Hypothalamus (tissue), 51 donors: ENCODE measurements at regions not wholly inside any gene's neighbourhood (a gene's known extent, or its start where the extent isn't known, plus 50 kb on each side); places are given as distances from the start of the nearest gene placed in this dataset.
"Not testable (repeated sequence)": the region's sequence is repeated elsewhere in the genome, so short reads cannot be mapped to it uniquely, and the experiment has no call there.

Experiments used
- DNase-seq, 51 donors: peaks; one replicate each; lab custom pipeline; 2025; lab: John Stamatoyannopoulos, UW

GRCh38 chr12:41697161-41697560 is 447.5 kb downstream of the GXYLT1 start:
- DNase-seq: no peak

DNA sequence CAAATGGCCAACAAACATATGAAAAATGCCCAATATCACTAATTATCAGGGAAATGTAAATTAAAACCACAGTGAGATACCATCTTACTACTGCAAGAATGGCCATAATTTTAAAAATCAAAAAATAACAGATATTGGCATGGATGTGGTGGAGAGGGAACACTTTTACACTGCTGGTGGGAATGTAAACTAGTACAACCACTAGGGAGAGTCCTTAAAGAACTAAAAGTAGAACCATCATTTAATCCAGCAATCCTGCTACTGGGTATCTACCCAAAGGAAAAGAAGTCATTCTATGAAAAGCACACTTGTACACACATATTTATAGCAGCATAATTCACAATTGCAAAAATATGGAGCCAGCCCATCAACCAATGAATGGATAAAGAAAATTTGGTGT is 459.7 kb downstream of the GXYLT1 start:
- DNase-seq: no peak

DNA sequence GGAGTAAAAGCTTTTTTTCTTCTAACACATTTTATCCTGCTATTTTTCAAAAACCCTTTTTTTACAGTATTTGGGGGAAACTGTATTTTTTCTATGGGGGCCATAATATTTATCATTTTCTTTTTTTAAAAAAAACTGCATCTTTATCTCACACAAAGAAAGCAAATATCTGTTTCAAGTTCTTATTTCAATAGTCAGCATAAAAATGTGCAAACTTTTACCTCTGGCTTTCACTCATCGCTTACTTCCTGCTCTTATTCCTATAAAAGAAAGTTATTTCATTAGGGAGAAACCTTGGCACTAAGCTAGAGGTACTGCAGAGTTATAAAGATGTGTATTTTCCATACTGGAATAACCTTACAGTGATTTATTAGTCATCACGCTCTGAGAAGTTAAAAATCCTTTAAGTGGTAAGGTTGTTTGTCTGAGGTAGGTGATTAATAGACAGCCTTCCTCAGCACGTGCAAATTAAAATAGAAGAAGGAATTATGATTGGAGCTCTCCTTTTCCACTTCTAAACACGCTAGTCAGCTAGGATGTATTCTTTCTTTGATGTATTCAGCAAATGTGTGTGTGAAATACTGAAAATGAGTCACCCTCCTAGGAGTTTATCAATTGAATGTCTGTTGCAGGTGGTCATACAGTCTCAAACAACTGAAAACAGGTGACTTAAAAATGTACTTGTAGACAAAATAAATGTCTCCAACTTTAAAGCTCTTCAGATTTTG is 461.0 kb downstream of the GXYLT1 start:
- no peak for DNase-seq

DNA sequence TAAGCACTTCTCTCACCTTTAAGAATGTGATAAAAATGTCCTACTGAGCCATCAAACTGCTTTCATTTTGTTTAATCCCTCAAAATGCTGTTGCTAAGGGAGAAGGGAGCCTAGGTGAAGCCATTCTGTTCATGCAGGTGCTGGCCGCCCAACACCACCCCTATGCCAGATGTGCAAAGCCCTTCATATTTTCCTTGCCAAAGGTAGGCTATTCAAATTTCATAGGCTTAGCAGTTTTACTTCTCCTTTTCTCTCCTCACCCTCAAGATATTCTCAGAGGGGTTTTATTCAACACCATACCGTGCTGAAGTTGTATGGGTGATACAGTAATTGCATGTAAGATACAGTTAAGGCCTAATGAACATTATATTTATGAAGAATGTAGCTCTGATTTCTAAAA is 461.7 kb downstream of the GXYLT1 start:
- no peak for DNase-seq

- no peak for DNase-seq
These were observed 462.8 kb downstream of the GXYLT1 start for GRCh38 chr12:41681898-41682297.

DNA sequence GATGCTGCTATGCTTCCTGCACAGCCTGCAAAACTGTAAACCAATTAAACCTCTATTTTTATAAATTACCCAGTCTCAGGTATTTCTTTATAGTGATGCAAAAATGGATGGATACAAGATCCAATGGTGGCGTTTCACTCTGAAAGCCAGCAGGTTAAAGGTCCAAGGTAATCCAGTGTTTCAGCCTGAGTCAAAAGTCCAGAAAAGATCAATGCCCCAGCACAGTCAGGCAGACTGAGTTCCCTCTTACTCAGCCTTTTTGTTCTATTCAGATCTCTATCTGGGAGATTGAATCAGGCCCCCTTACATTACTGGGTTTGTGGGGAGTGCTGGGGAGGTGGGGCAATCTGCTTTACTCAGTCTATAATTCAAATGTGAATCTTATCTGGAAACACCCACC is 464.5 kb downstream of the GXYLT1 start:
- no peak for DNase-seq

DNA sequence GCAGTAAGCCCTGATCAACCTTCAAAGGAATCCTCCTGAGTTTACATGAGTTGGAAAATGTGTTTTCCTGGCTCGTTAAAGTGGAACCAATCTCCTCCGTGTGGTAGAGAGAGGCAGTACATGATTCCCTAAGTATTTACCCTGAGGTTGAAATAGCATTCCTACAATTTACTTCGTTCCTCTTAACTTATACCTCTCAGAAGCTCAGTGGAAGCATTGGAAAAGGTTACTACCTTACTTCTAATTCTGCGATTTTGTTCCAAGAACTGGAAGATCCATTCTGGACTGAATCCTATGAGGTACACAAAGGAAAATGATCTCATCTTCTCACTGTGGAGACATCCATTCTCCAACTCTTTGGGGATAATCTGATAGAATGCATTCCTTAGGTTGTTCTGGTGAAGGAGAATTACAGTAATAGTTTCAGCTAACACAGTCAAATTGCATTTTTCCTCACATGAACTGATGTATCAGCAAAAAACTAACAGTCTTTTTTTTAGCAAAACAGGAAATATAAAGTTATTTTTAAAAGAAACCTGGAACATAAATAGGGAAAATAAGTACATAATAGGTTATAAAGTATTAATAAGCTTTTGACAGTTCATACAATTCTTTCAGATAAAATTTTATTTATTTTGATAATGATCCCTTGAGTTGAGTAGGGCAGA is 475.6 kb downstream of the PDZRN4 start:
- DNase-seq: no peak

DNA sequence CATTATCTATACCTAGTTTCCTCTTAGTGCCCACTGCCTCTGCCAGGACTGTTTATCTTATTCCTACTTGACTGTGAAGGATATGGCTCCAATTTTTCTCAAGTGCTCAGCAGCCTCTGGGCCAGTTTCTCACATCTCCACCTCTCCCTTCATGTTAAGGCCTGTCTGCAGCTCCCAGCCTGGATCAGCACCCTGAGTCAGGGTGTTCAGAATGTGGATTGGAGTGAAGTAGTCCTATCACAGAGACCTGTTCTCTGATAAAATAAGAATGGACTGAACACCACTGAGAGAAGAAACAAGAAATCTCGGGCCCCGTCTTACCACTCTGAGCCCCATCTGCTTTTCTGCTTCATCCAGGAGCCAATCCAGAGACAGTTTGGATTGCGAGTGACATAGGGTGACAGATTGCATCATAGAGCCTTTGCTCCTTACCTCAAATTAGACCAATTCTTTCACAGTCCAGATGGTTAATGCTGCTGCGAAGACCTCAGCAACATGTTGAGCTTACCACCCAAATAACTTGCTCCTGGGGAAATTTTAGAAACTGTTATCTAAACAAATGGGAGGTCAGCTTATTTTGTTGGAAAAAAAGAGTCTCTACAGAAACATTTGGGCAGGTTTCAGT is 473.1 kb downstream of the PDZRN4 start:
- no peak for DNase-seq

DNA sequence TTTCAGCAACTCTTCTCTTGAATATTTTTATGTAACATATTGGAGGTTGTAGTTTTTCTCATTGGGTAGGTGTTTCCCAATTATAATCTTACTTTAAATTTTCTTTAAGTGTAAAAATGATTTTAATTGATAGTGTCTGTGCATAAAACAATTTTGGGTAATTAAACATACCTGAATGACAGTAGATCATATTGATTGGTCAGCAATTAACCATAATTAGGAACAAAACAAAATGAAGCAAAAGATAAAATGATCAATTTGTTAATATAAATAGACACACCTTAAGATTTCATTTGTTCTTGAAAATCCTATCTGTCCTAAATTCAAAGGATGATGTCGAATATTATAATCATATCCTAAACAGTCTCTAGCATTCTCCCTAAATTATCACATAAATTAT is 468.3 kb downstream of the PDZRN4 start:
- DNase-seq: no peak

DNA sequence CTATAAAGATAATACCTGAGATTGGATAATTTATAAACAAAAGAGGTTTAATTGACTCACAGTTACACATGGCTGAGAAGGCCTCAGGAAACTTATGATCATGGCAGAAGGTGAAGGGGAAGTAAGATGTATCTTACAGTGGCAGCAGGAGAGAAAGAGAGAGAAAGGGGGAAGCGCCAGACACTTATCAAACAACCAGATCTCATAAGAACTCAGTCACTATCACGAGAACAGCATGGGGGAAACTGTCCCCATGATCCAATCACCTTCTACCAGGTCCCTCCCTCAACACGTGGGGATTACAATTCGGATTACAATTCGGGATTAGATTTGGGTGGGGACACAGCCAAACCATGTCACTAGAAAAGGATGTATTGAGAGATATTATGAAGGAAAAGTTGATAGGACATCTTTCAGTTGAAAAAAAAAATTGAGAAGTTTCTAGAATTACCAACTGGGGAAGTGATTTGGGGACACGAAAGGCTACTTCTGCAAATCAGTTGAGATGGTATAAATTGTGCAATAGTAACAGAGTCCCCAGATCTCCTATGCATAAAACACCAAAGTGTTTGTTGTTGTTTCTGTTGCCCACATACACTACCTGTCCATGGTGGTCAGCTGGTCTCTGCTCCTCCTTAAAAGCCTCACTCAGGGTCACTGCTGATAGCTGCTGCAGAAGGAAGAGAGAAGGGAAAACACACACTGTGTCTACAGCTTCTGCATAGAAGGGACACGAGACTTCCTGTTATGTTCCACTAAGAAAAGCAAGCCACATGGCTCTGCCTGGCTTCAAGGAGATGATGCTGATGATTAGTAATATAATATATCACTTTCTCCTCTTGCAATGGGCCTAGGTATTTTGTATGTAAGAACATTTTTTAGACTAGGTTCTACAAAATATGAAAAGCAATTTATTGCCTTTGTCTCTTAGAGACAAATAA is 465.5 kb downstream of the PDZRN4 start:
- DNase-seq: no peak

DNA sequence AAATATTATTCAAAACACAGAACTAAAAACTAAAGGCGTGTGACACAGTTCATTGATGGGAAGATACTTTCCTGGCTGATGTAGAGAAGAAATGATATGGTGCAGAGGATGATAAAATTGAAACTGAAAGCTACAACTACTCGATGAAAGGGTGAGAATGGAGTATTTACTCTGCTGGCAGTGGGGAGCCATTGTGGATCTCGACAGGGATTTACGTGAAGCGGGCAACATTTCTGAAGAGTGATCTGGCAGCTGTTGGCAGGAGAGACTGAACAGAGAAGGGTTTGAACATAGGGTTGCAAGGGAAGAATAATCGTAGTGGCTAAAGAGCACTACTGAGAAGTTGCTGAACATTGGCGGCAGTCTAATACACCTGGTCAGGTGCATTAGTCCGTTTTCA is 464.9 kb downstream of the PDZRN4 start:
- DNase-seq: no peak

- DNase-seq: no peak
These were observed 457.5 kb downstream of the PDZRN4 start for GRCh38 chr12:41645624-41646023.

GRCh38 chr12:41642808-41643207 is 454.7 kb downstream of the PDZRN4 start:
- not testable (repeated sequence) for DNase-seq

DNA sequence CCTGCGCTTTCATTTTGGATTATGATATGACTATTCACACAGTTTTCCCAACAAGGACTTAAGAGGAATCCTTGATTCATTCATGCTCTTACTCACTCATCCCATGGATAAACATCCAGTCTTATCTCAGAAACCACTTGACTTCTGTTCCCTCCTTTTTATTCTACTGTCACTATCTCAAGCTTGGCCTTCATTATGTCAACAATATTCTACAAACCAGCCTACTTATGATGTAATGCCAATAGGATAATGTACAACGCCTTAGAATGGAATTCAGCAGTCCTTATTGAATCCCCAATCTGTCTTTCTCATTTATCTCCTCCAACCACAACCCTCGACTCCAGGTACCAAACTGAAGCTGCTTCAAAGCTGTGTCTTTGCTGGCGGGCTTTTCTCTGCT is 448.5 kb downstream of the PDZRN4 start:
- no peak for DNase-seq

DNA sequence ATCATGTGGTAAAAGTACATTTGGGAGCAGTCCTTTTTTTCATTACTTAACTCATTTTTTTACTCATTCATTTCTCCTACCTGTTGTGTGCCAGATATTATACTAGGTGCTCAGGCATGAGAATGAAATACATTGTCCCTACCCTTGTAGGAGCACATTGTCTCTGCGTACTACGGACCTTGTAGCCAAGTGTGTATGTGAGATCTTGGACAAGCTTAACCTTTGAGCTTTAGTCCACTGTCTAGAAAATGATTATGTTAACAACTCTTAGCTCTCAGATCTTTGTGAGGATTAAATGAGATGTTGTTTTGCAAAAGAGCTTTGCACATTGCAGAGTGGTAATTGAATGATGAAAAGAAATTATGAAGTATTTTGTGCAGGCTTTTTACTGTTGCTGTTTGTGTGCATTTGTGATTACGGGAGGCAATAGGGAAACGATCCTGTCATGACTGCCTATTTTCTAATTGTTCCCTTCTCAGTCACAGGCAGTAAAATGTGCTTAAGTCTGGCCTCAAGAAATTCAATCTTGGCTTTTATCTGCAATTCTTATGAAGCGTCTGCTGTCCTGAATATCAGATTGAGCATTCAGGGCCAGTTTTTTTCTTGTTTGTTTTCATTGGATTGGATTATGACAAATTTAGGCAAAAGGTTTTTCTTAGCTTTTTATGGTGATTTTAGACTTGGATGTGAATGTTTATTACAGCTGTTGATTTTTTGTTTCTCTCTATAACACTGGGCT is 447.7 kb downstream of the PDZRN4 start:
- DNase-seq: no peak

GRCh38 chr12:41634091-41634490 is 446.0 kb downstream of the PDZRN4 start:
- no peak for DNase-seq

DNA sequence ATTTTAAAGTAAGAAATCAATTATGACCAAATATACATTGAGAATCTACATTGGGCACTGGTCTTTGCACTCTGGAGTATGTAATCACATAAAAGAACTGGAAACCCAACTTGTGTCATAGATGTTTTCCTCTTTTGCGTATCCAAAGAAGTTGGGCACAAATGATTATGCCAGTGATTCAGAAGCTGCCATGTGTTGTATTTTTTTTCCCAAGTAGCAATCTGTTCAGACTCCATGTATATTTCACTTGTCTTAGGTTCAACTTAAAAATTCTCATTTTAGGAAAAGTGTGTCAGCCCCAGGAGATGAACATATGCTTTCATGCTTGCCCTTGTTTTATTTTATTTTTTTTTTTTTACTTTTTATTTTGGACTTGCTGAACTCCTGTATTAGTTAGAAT is 441.5 kb downstream of the PDZRN4 start:
- DNase-seq: no peak

DNA sequence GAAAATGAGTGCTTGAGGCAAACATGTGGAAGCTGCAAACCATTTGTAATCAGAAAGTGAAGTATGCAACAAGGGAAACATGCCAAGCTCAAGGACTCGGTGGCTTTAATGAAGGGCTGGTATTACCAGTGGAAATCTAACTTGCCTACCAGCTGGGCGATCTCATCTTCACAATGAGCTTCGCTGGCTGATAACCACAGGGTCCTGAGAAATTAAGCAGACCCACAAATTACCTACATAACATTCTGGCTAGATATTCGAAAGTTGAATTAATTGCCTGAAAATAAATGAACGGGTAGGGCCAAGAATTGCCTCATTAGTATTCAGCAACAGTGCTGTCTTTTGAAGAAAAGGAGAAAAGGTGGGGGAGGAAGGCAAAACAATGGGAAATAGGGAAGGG is 439.4 kb downstream of the PDZRN4 start:
- DNase-seq: no peak

- no peak for DNase-seq
These were observed 436.5 kb downstream of the PDZRN4 start for GRCh38 chr12:41624571-41624970.
